ENCODE measurements at regions not wholly inside any gene's neighbourhood (a gene's known extent, or its start where the extent isn't known, plus 50 kb on each side); places are given as distances from the start of the nearest gene placed in this dataset.

- Histone ChIP-seq H3K9ac (ENCODE audit: low read length) (no peak overlapping the region), H3K9me2 (replicated peaks; ENCODE audit: low read length) (no peaks in the 10 kb centered on the region), H3K4me2 (ENCODE audit: low read length) (no peak overlapping the region), H3K4me1 (ENCODE audit: insufficient read depth, low read length) (peaks cover 5% of the 10 kb centered on the region; the same call in 1 of the 2 replicates), H3K9me3 (ENCODE audit: low read length) (no peaks in the 10 kb centered on the region), H3K4me3 (ENCODE audit: low read length) (no peak overlapping the region), H3K27me3 (ENCODE audit: low read length) (no peaks in the 10 kb centered on the region), H3K36me3 (ENCODE audit: low read depth, low read length) (no peaks in the 10 kb centered on the region), H3F3A (ENCODE audit: low read length, unreplicated experiment) (no peaks in the 10 kb centered on the region), H4K20me1 (ENCODE audit: low read length) (no peaks in the 10 kb centered on the region), H3K27ac (ENCODE audit: low read length) (no peak overlapping the region), H2AFZ (ENCODE audit: low read length) (no peak overlapping the region), H3K79me2 (ENCODE audit: low read length) (no peaks in the 10 kb centered on the region)
- BruUV-seq (replicated peaks), result no TSS peak
- ATAC-seq, result no peak
- no peak for DNase-seq
- TF ChIP-seq EZH2phosphoT487 (IDR thresholded peaks at IDR 0.05; ENCODE audit: borderline replicate concordance, low read length), result no peak
- TF ChIP-seq EZH2 (IDR thresholded peaks at IDR 0.05; ENCODE audit: low read length, unreplicated experiment), result no peak
- no peak for TF ChIP-seq CTCF (conservative IDR thresholded peaks at IDR 0.05; ENCODE audit: low read depth, low read length)
- intact Hi-C loops (cut with micrococcal nuclease), result loop anchor here (10.0 kb wide), 1 partner anchor 607 kb away; no protein-coding TSS in a partner anchor
- CTCF ChIA-PET, result interaction anchor here (0.6 kb wide), 1 partner anchor 478 kb away, joined by 4 read pairs; no protein-coding TSS in a partner anchor
- POLR2A ChIA-PET (ENCODE audit: unreplicated experiment), result interaction anchor here (0.5 kb wide), 1 partner anchor 299 kb away, joined by 3 read pairs; no protein-coding TSS in a partner anchor
These were observed 254.7 kb upstream of the NFE2L3 start for GRCh38 chr7:25897261-25897782.

- DNase-seq (no peak), ATAC-seq (no peak)
- Histone ChIP-seq H3K27ac (ENCODE audit: low read length) (no peak overlapping the region), H3K36me3 (ENCODE audit: low read depth, low read length) (no peaks in the 10 kb centered on the region), H3K4me2 (ENCODE audit: low read length) (no peak overlapping the region), H3F3A (ENCODE audit: low read length, unreplicated experiment) (no peaks in the 10 kb centered on the region), H4K20me1 (ENCODE audit: low read length) (no peaks in the 10 kb centered on the region), H3K9me3 (ENCODE audit: low read length) (no peaks in the 10 kb centered on the region), H3K27me3 (ENCODE audit: low read length) (no peaks in the 10 kb centered on the region), H3K79me2 (ENCODE audit: low read length) (no peaks in the 10 kb centered on the region), H2AFZ (ENCODE audit: low read length) (no peak overlapping the region), H3K4me1 (ENCODE audit: insufficient read depth, low read length) (no peaks in the 10 kb centered on the region), H3K4me3 (ENCODE audit: low read length) (no peak overlapping the region), H3K9ac (ENCODE audit: low read length) (no peak overlapping the region), H3K9me2 (replicated peaks; ENCODE audit: low read length) (no peaks in the 10 kb centered on the region)
- BruUV-seq (replicated peaks), result no TSS peak
- intact Hi-C loops (cut with micrococcal nuclease), result no loop called here
- TF ChIP-seq EZH2phosphoT487 (IDR thresholded peaks at IDR 0.05; ENCODE audit: borderline replicate concordance, low read length) (no peak), CTCF (conservative IDR thresholded peaks at IDR 0.05; ENCODE audit: low read depth, low read length) (no peak), EZH2 (IDR thresholded peaks at IDR 0.05; ENCODE audit: low read length, unreplicated experiment) (no peak)
- CTCF ChIA-PET, result no interaction called here
- POLR2A ChIA-PET (ENCODE audit: unreplicated experiment), result no interaction called here
These were observed 251.8 kb upstream of the NFE2L3 start for GRCh38 chr7:25900245-25900644.

- Histone ChIP-seq H3F3A (ENCODE audit: low read length, unreplicated experiment) (no peaks in the 10 kb centered on the region), H3K4me1 (ENCODE audit: insufficient read depth, low read length) (no peaks in the 10 kb centered on the region), H3K9ac (ENCODE audit: low read length) (no peak overlapping the region), H3K9me3 (ENCODE audit: low read length) (no peaks in the 10 kb centered on the region), H3K27ac (ENCODE audit: low read length) (no peak overlapping the region), H3K4me2 (ENCODE audit: low read length) (no peak overlapping the region), H4K20me1 (ENCODE audit: low read length) (no peaks in the 10 kb centered on the region), H2AFZ (ENCODE audit: low read length) (no peak overlapping the region), H3K27me3 (ENCODE audit: low read length) (no peaks in the 10 kb centered on the region), H3K4me3 (ENCODE audit: low read length) (no peak overlapping the region), H3K79me2 (ENCODE audit: low read length) (no peaks in the 10 kb centered on the region), H3K36me3 (ENCODE audit: low read depth, low read length) (no peaks in the 10 kb centered on the region), H3K9me2 (replicated peaks; ENCODE audit: low read length) (no peaks in the 10 kb centered on the region)
- BruUV-seq (replicated peaks), result no TSS peak
- TF ChIP-seq CTCF (conservative IDR thresholded peaks at IDR 0.05; ENCODE audit: low read depth, low read length) (no peak), EZH2phosphoT487 (IDR thresholded peaks at IDR 0.05; ENCODE audit: borderline replicate concordance, low read length) (no peak), EZH2 (IDR thresholded peaks at IDR 0.05; ENCODE audit: low read length, unreplicated experiment) (no peak)
- POLR2A ChIA-PET (ENCODE audit: unreplicated experiment), result no interaction called here
- CTCF ChIA-PET, result no interaction called here
- no peak for DNase-seq
- no peak for ATAC-seq
- intact Hi-C loops (cut with micrococcal nuclease), result no loop called here
These were observed 251.1 kb upstream of the NFE2L3 start for GRCh38 chr7:25900877-25901276.

Measured in PC-3 (cell line).